NOMO-1 treated with DMSO at 0.1 percent for 48 hours (cell line): ENCODE measurements at regions not wholly inside any gene's neighbourhood (a gene's known extent, or its start where the extent isn't known, plus 50 kb on each side); places are given as distances from the start of the nearest gene placed in this dataset.

Source experiments
- DNase-seq: peaks from one replicate; lab custom pipeline; 2025; ENCODE audit not compliant: unreplicated experiment; lab: John Stamatoyannopoulos, UW

DNA sequence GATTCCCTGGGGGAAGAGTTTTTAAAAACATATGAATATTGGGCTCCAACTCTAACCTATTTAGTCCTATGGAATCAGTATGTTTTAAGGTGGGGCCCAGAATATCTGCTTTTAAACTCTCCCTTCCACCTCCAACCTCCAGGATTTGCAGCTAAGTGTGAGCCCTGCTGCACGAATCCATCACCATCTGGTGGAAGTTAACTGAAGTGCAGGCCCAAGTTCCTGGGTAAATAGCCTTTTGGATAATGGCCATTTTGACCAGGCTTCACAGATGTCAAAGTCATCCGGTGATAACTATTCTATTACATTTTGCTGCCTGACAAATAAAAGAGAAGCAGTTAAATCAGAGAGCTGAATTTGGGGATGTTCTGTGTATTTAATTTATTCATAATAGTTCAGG, 58.1 kb upstream of the RMST start:
- peak; percentile 46 for DNase-seq

DNA sequence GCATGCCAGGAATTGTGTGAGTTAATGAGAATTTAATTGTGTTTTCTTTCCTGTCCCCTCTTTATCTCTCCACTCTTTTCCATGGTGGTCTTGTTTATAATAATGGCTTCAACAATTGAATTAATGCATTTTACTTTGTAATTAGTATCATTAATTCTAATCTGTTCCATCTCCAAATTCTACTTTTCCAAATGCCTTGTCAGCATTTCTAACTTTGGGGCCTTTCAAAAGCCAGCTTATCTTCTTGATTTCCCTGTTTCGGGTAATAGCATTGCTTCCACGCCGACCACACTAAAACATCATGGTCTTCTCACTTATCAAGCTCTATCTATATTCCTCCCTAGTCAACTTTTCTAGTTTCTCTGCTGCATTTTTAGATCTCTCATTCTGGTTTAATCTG, 54.2 kb upstream of the RMST start:
- no peak for DNase-seq

DNA sequence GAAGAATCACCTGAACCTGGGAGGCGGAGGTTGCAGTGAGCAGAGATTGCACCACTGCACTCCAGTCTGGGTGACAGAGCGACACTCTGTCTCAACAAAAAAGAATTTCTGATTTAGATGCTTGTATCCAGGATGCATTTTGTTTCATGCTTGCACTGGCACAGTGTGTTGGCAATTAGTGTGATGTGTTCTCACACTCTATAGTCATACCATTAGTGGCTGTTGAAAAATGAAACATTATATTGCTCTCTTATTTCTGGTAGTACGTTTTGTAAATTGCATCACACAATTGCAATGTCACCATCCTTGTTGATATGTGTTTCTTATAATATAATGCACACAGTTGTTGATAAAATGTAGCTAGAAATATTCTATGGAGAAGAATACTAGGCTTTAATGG, 51.3 kb upstream of the RMST start:
- no peak for DNase-seq
